Common myeloid progenitor, CD34-positive (primary cell): ENCODE measurements at regions not wholly inside any gene's neighbourhood (a gene's known extent, or its start where the extent isn't known, plus 50 kb on each side); places are given as distances from the start of the nearest gene placed in this dataset.

Experiments used
- CTCF ChIA-PET: fragments of 350-600 bp; sonication (Branson Sonifier 250); formaldehyde crosslinking; loops from one replicate; lab custom pipeline; 2021; ENCODE audit warnings: antibody characterized with exemption; lab: Charles Lee
- POLR2A ChIA-PET: fragments of 350-600 bp; sonication (Branson Sonifier 250); formaldehyde crosslinking; loops from one replicate; lab custom pipeline; 2021; ENCODE audit warnings: antibody characterized with exemption; lab: Charles Lee
- DNase-seq, 3 donors: peaks; one replicate each; pipeline versions ENCODE4 v3.0.0 to v3.0.0-alpha.2; 2013
- H3K27ac ChIP-seq, 2 experiments: 1 replicate in 1 of 2; 2 replicates in 1 of 2; pipeline ENCODE4 v1.7.0; 2013; ENCODE audit warnings: inconsistent platforms in 2 of 2, low read length in 2 of 2, mild to moderate bottlenecking in 2 of 2, low read depth in 1 of 2, moderate library complexity in 1 of 2; ENCODE audit not compliant: severe bottlenecking in 2 of 2, insufficient read depth in 1 of 2, poor library complexity in 1 of 2
- H3K27me3 ChIP-seq, 5 experiments: replicated peaks in 2 of 5; 1 replicate in 3 of 5; 2 replicates in 2 of 5; pipeline versions ENCODE4 v1.6.1 to v1.7.0; 2013; ENCODE audit warnings: low read length in 4 of 5, mild to moderate bottlenecking in 2 of 5, moderate library complexity in 2 of 5, inconsistent platforms in 1 of 5; ENCODE audit not compliant: insufficient read depth in 5 of 5, control insufficient read depth in 4 of 5
- H3K36me3 ChIP-seq, 4 experiments: 1 replicate in 2 of 4; 2 replicates in 2 of 4; pipeline versions ENCODE4 v1.6.1 to v1.7.0; 2013; ENCODE audit warnings: low read length in 3 of 4, control low read depth in 1 of 4, mild to moderate bottlenecking in 1 of 4; ENCODE audit not compliant: control insufficient read depth in 4 of 4, insufficient read depth in 4 of 4
- H3K4me1 ChIP-seq, 4 experiments: 1 replicate in 3 of 4; 2 replicates in 1 of 4; pipeline versions ENCODE4 v1.6.1 to v1.7.1; 2013; ENCODE audit warnings: low read length in 3 of 4, mild to moderate bottlenecking in 3 of 4, control low read depth in 1 of 4, inconsistent platforms in 1 of 4, moderate library complexity in 1 of 4; ENCODE audit not compliant: control insufficient read depth in 4 of 4, insufficient read depth in 4 of 4; ENCODE audit errors: control extremely low read depth in 1 of 4
- H3K4me3 ChIP-seq, 7 experiments: 1 replicate in 4 of 7; 2 replicates in 3 of 7; pipeline versions ENCODE4 v1.5.1 to v1.7.0; 2013; ENCODE audit warnings: mild to moderate bottlenecking in 7 of 7, low read length in 6 of 7, moderate library complexity in 6 of 7, inconsistent platforms in 2 of 7, low read depth in 2 of 7, control low read depth in 1 of 7; ENCODE audit not compliant: insufficient read depth in 4 of 7, control insufficient read depth in 1 of 7; ENCODE audit errors: extremely low read depth in 1 of 7
- H3K9me3 ChIP-seq, 5 experiments: 1 replicate in 4 of 5; 2 replicates in 1 of 5; pipeline versions ENCODE4 v1.6.1 to v1.7.1; 2013; ENCODE audit warnings: low read length in 4 of 5, mild to moderate bottlenecking in 2 of 5, inconsistent platforms in 1 of 5, low read depth in 1 of 5, moderate library complexity in 1 of 5; ENCODE audit not compliant: control insufficient read depth in 4 of 5, insufficient read depth in 2 of 5; ENCODE audit errors: control extremely low read depth in 1 of 5
- WGBS: methylation state at CpG from one replicate; pipeline ENCODE4 v1.1.5; 2013; ENCODE audit not compliant: insufficient coverage; 5-methylcytosine and 5-hydroxymethylcytosine counted together

- Histone ChIP-seq H3K4me3 (no peak overlapping the region), H3K4me1 (peaks cover 0 to 8% (median 4%) of the 10 kb centered on the region in 4 experiments), H3K27me3 (no peaks in the 10 kb centered on the region), H3K9me3 (no peaks in the 10 kb centered on the region), H3K27ac (no peak overlapping the region), H3K36me3 (no peaks in the 10 kb centered on the region)
- ChIA-PET CTCF (no interaction called here), POLR2A (no interaction called here)
- no peak for DNase-seq
- WGBS, result 100% methylated on average over 4 of the region's 5 CpGs
These were observed 291.3 kb downstream of the ALDH8A1 start for GRCh38 chr6:134658596-134658995.

GRCh38 chr6:134657751-134658527 lies 292.0 kb downstream of the ALDH8A1 start:
- no peaks in the 10 kb centered on the region for H3K36me3 ChIP-seq
- H3K27me3 ChIP-seq, result no peaks in the 10 kb centered on the region
- no peak overlapping the region for H3K4me3 ChIP-seq
- no peak overlapping the region for H3K27ac ChIP-seq
- 100% methylated on average over 1 of the region's 3 CpGs for WGBS
- CTCF ChIA-PET, result no interaction called here
- no peak for DNase-seq
- POLR2A ChIA-PET, result no interaction called here
- no peaks in the 10 kb centered on the region for H3K9me3 ChIP-seq
- H3K4me1 ChIP-seq, result peaks cover 0 to 8% (median 4%) of the 10 kb centered on the region in 4 experiments

- ChIA-PET CTCF (interaction anchor here (0.9 kb wide), 1 partner anchor 41 kb away, joined by 3 read pairs; no protein-coding TSS in a partner anchor), POLR2A (no interaction called here)
- Histone ChIP-seq H3K4me1 (peaks cover 0 to 8% (median 4%) of the 10 kb centered on the region in 4 experiments), H3K9me3 (no peaks in the 10 kb centered on the region), H3K36me3 (no peaks in the 10 kb centered on the region), H3K27me3 (no peaks in the 10 kb centered on the region), H3K27ac (no peak overlapping the region), H3K4me3 (no peak overlapping the region)
- no peak for DNase-seq
- 100% methylated on average over 1 of the region's 3 CpGs for WGBS
These were observed 292.6 kb downstream of the ALDH8A1 start for GRCh38 chr6:134657343-134657742.

- POLR2A ChIA-PET, result no interaction called here
- Histone ChIP-seq H3K36me3 (no peaks in the 10 kb centered on the region), H3K4me1 (peaks cover 0 to 8% (median 3%) of the 10 kb centered on the region in 4 experiments), H3K27me3 (no peaks in the 10 kb centered on the region), H3K4me3 (no peak overlapping the region), H3K27ac (no peak overlapping the region), H3K9me3 (no peaks in the 10 kb centered on the region)
- CTCF ChIA-PET, result no interaction called here
- no peak for DNase-seq
These were observed 295.1 kb downstream of the ALDH8A1 start for GRCh38 chr6:134654751-134655150.

- ChIA-PET POLR2A (no interaction called here), CTCF (no interaction called here)
- H3K4me1 ChIP-seq, result peaks cover 0 to 8% (median 3%) of the 10 kb centered on the region in 4 experiments
- no peak overlapping the region for H3K27ac ChIP-seq
- H3K27me3 ChIP-seq, result no peaks in the 10 kb centered on the region
- no peaks in the 10 kb centered on the region for H3K9me3 ChIP-seq
- H3K4me3 ChIP-seq, result no peak overlapping the region
- 96% methylated on average over 3 of the region's 3 CpGs for WGBS
- DNase-seq, result no peak
- H3K36me3 ChIP-seq, result no peaks in the 10 kb centered on the region
These were observed 298.4 kb downstream of the ALDH8A1 start for GRCh38 chr6:134651519-134651918.

- H3K36me3 ChIP-seq, result no peaks in the 10 kb centered on the region
- no peak for DNase-seq
- CTCF ChIA-PET, result no interaction called here
- no peaks in the 10 kb centered on the region for H3K4me1 ChIP-seq
- 100% methylated on average over 1 of the region's 3 CpGs for WGBS
- H3K4me3 ChIP-seq, result no peak overlapping the region
- no peaks in the 10 kb centered on the region for H3K9me3 ChIP-seq
- H3K27ac ChIP-seq, result no peak overlapping the region
- POLR2A ChIA-PET, result no interaction called here
- H3K27me3 ChIP-seq, result no peaks in the 10 kb centered on the region
These were observed 302.0 kb downstream of the ALDH8A1 start for GRCh38 chr6:134647861-134648260.

- Histone ChIP-seq H3K4me1 (peaks cover 0 to 7% (median 1%) of the 10 kb centered on the region in 4 experiments), H3K27ac (no peak overlapping the region), H3K4me3 (no peak overlapping the region), H3K27me3 (no peaks in the 10 kb centered on the region), H3K36me3 (no peaks in the 10 kb centered on the region), H3K9me3 (no peaks in the 10 kb centered on the region)
- ChIA-PET POLR2A (no interaction called here), CTCF (interaction anchor here (3.1 to 3.6 kb wide), 2 partner anchors 465 to 469 kb away, joined by 16 to 36 read pairs; no protein-coding TSS in a partner anchor)
- DNase-seq, result no peak
- 100% methylated on average over 4 of the region's 4 CpGs for WGBS
These were observed 307.1 kb downstream of the ALDH8A1 start for GRCh38 chr6:134642819-134643218.
